ENCODE measurements at regions not wholly inside any gene's neighbourhood (a gene's known extent, or its start where the extent isn't known, plus 50 kb on each side); places are given as distances from the start of the nearest gene placed in this dataset.
"Not testable (repeated sequence)": the region's sequence is repeated elsewhere in the genome, so short reads cannot be mapped to it uniquely, and the experiment has no call there.

DNA sequence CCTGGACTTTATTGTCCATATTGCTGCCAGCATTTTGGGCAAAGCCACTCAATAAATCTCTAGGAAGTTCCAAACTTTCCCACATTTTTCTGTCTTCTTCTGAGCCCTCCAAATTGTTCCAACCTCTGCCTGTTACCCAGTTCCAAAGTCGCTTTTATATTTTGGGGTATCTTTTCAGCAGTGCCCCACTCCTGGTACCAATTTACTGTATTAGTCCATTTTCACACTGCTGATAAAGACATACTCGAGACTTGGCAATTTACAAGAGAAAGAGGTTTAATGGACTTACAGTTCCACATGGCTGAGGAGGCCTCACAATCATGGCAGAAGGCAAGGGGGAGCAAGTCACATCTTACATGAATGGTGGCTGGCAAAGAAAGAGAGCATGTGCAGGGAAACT is 53.4 kb downstream of the AHSP start:
- H3K36me3 ChIP-seq; DNase-seq; ATAC-seq (ENCODE audit: low FRiP score in 2 of 2); H3K4me3 ChIP-seq; H3K4me1 ChIP-seq; H3K27me3 ChIP-seq; H3K27ac ChIP-seq: not testable (repeated sequence)
- 71 to 81% methylated on average over 2 of the region's 2 CpGs for WGBS, 2 donors
- H3K9me3 ChIP-seq, result peaks cover 2 to 33% (median 18%) of the 10 kb centered on the region in 4 donors

DNA sequence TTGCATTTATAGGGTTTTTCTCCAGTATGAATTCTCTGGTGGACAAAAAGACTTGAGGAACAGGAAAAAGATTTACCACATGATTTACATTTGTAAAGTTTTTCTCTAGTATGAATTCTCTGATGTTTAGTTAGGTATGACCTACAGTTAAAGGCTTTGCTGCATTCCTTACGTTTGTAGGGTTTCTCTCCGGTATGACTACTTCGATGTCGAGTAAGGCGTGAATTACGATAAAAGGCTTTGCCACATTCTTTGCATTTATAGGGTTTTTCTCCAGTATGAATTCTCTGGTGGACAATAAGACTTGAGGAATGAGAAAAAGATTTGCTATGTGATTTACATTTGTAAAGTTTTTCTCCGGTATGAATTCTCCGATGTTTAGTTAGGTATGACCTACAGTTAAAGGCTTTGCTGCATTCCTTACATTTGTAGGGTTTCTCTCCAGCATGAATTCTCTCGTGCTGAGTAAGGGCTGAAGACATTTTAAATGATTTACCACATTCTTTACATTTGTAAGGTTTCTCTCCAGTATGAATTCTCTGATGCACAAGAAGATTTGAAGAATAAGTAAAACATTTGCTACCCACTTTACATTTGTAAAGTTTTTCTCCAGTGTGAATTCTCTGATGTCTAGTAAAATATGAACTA is 74.2 kb downstream of the AHSP start:
- WGBS, 2 donors, result 81 to 82% methylated on average over 9 of the region's 9 CpGs
- H3K36me3 ChIP-seq; H3K4me3 ChIP-seq; DNase-seq; H3K27me3 ChIP-seq; ATAC-seq (ENCODE audit: low FRiP score in 2 of 2); H3K27ac ChIP-seq; H3K4me1 ChIP-seq: not testable (repeated sequence)
- H3K9me3 ChIP-seq, result peaks cover 32 to 71% (median 57%) of the 10 kb centered on the region in 4 donors

DNA sequence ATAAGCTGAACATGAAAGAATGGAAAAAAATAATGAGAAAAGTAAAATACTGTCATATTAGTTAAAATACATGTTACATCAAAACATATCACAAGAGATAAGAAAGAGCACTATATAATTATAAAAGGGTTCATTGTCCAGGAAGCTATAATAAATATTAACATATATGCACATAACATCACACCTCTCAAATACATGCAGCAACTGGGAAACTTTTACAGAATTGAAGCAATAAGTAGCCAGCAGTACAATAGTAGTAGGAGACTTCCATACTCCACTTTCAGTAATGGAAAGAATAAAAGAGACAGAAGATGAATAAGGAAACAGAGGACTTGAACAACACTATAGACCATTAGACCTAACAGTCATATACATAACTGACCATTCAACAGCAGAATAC is 90.4 kb downstream of the AHSP start:
- TF ChIP-seq, protein P1, sequence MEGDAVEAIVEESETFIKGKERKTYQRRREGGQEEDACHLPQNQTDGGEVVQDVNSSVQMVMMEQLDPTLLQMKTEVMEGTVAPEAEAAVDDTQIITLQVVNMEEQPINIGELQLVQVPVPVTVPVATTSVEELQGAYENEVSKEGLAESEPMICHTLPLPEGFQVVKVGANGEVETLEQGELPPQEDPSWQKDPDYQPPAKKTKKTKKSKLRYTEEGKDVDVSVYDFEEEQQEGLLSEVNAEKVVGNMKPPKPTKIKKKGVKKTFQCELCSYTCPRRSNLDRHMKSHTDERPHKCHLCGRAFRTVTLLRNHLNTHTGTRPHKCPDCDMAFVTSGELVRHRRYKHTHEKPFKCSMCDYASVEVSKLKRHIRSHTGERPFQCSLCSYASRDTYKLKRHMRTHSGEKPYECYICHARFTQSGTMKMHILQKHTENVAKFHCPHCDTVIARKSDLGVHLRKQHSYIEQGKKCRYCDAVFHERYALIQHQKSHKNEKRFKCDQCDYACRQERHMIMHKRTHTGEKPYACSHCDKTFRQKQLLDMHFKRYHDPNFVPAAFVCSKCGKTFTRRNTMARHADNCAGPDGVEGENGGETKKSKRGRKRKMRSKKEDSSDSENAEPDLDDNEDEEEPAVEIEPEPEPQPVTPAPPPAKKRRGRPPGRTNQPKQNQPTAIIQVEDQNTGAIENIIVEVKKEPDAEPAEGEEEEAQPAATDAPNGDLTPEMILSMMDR (IDR thresholded peaks at IDR 0.05), result no peak
- TF ChIP-seq EP300 (IDR thresholded peaks at IDR 0.05) (no peak), POLR2AphosphoS5 (IDR thresholded peaks at IDR 0.05) (no peak), POLR2A (IDR thresholded peaks at IDR 0.05) (no peak)
- Histone ChIP-seq H3K9me3 (peaks cover 0 to 4% (median 0%) of the 10 kb centered on the region in 4 donors), H3K4me1 (no peaks in the 10 kb centered on the region), H3K4me3 (no peak overlapping the region), H3K36me3 (no peaks in the 10 kb centered on the region), H3K27me3 (no peaks in the 10 kb centered on the region), H3K27ac (no peak overlapping the region)
- no peak for ATAC-seq (ENCODE audit: low FRiP score in 2 of 2)
- DNase-seq, result no peak

DNA sequence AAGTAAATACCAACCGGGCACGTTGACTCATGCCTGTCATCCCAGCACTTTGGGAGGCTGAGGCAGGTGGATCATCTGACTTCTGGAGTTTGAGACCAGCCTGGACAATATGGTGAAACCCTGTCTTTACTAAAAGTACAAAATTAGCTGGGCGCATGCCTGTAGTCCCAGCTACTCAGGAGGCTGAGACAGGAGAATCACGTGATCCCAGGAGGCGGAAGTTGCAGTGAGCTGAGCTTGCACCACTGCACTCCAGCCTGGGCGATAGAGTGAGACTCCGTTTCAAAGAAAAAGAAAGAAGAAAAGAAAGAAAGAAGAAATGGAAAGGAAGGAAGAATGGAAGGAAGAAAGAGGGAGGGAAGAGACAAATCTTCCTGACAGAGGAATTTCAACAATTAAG is 108.7 kb downstream of the AHSP start:
- Histone ChIP-seq H3K4me3 (no peak overlapping the region), H3K4me1 (no peaks in the 10 kb centered on the region), H3K9me3 (no peaks in the 10 kb centered on the region), H3K27me3 (no peaks in the 10 kb centered on the region), H3K36me3 (no peaks in the 10 kb centered on the region), H3K27ac (no peak overlapping the region)
- WGBS, 2 donors, result 84 to 87% methylated on average over 7 of the region's 7 CpGs
- ATAC-seq (ENCODE audit: low FRiP score in 2 of 2), result no peak
- TF ChIP-seq POLR2AphosphoS5 (IDR thresholded peaks at IDR 0.05) (no peak), EP300 (IDR thresholded peaks at IDR 0.05) (no peak), POLR2A (IDR thresholded peaks at IDR 0.05) (no peak)
- no peak for DNase-seq

DNA sequence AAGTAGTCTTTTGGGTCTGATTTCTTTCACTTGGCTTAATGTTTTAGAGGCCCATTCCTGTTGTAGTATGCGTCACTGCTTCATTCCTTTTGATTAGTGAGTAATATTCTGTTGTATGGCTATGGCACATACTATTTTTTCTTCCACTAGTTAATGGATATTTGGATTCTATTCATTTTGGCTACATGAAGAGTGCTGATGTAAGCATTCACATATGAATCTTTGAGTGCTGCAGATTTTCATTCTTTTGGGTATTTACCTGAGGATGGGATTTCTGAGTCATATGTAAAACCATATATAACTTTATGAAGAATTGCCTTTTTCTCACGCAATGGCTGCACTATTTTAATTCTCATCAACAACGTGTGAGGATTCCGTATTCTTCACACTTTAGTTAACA is 113.6 kb downstream of the AHSP start:
- 83 to 84% methylated on average over 4 of the region's 4 CpGs for WGBS, 2 donors
- TF ChIP-seq POLR2AphosphoS5 (IDR thresholded peaks at IDR 0.05) (no peak), EP300 (IDR thresholded peaks at IDR 0.05) (no peak), POLR2A (IDR thresholded peaks at IDR 0.05) (no peak)
- TF ChIP-seq, protein P1 (IDR thresholded peaks at IDR 0.05), result no peak

DNA sequence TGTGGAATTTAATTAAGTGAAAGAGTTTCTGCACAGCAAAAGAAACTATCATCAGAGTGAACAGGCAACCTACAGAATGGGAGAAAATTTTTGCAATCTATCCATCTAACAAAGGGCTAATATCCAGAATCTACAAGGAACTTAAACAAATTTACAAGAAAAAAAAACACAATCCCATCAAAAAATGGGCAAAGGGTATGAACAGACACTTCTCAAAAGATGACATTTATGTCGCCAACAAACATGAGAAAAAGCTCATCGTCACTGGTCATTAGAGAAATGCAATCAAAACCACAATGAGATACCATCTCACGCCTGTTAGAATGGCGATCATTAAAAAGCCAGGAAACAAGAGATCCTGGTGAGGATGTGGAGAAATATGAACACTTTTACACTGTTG is 128.0 kb downstream of the AHSP start:
- ATAC-seq (ENCODE audit: low FRiP score in 2 of 2); H3K36me3 ChIP-seq; H3K27ac ChIP-seq; H3K9me3 ChIP-seq; H3K4me1 ChIP-seq; DNase-seq; H3K27me3 ChIP-seq; H3K4me3 ChIP-seq: not testable (repeated sequence)
- WGBS, 2 donors, result 92% methylated on average over 4 of the region's 4 CpGs

More for the DNA sequence above, 113.6 kb downstream of the AHSP start:
- Histone ChIP-seq H3K4me1 (no peaks in the 10 kb centered on the region), H3K27me3 (no peaks in the 10 kb centered on the region), H3K4me3 (no peak overlapping the region), H3K9me3 (no peaks in the 10 kb centered on the region), H3K36me3 (no peaks in the 10 kb centered on the region), H3K27ac (no peak overlapping the region)
- ATAC-seq (ENCODE audit: low FRiP score in 2 of 2) (no peak), DNase-seq (no peak)

DNA sequence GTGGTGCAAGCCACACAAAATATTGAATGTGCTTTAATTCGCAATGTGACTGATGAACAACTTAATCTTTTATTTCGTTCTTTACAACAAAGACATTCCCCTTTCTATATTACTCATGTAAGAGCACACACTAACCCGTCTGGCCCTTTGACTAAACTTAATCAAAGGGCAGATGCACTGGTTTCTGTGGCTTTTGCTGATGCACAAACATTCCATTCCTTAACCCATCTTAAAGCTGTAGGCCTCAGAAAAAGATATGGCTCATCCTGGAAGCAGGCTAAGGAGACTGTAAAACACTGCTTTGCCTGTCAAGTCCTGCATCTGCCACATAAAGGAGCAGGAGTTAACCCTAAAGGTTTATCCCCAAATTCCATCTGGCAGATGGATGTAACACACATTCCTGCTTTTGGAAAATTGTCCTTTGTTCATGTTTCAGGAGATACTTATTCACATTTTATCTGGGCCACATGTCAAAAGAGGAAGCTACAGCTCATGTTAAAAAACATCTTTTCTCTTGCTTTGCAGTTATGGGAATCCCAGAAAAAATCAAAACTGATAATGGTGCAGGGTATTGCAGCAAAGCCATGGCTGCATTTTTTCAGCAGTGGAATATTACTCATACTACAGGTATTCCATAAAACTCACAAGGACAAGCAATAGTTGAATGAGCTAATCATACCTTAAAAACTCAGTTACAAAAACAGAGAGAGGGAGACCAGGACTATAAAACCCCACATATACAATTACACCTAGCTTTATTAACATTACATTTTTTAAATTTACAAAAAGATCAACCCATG is 137.2 kb downstream of the AHSP start:
- Histone ChIP-seq H3K4me3 (no peak overlapping the region), H3K27ac (no peak overlapping the region), H3K4me1 (no peaks in the 10 kb centered on the region), H3K9me3 (peaks cover 0 to 14% (median 7%) of the 10 kb centered on the region in 4 donors), H3K27me3 (no peaks in the 10 kb centered on the region), H3K36me3 (no peaks in the 10 kb centered on the region)
- TF ChIP-seq POLR2A (IDR thresholded peaks at IDR 0.05) (no peak), POLR2AphosphoS5 (IDR thresholded peaks at IDR 0.05) (no peak), EP300 (IDR thresholded peaks at IDR 0.05) (no peak)
- TF ChIP-seq, protein P1 (IDR thresholded peaks at IDR 0.05), result no peak
- no peak for DNase-seq
- 47 to 51% methylated on average over 3 of the region's 3 CpGs for WGBS, 2 donors
- no peak for ATAC-seq (ENCODE audit: low FRiP score in 2 of 2)
